ENCODE measurements at regions not wholly inside any gene's neighbourhood (a gene's known extent, or its start where the extent isn't known, plus 50 kb on each side); places are given as distances from the start of the nearest gene placed in this dataset.

DNA sequence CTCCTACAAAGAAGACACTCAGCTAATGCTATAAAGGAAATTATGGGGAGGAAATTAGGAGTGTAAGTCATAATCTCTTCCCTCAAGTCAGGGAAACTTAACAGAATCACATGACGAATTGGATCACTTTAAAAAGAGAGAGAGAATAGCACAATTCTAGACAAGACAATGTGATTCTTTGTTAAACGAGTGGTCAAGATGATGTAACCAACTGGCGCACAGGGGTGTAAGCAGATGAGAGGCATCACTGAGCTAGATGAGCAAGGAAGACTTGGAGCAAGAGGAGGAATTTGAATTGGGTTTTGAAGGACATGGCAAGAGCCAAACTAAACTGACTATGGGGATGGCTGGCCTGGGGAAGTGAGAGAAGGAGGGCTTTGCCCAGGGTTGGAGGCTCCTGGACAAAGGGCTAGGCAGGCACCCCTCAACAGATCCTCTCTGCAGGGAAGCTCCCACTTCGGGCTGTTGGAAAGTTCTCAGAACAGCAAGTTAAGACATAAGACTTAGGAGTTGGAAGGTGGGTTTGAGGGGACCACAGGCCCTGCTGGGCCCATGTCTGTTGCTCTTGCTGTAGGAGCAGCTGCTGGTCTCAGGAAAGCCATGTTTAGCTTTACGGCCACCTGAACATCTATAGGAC, 123.9 kb upstream of the GRIK3 start:
- intact Hi-C loops (cut with micrococcal nuclease) = no loop called here

DNA sequence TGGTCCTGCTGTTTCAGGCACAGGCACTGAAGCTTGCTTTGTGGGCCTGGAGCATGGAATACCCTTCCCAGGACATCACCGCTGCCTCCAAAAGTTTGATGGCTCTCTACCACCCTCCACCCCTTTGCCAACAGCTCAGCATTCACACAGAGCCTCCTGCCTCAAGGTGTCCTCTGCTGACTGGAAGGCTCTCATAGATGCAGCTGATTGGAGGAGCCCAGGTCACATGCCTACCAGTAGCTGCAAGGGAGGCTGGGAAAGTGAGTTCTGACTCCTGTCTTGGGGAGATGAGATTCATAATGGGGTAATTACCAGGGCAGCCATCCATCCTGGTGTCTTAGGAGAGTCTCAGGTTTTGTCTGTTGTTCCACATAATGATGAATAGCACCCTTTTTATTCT, 124.8 kb upstream of the GRIK3 start:
- Mint-ChIP-seq H3K27me3 (peaks cover 3% of the 10 kb centered on the region), H3K27ac (no peak overlapping the region)

More for the DNA sequence above, 123.9 kb upstream of the GRIK3 start:
- Mint-ChIP-seq H3K36me3 (ENCODE audit: low read depth) (no peaks in the 10 kb centered on the region), H3K4me1 (ENCODE audit: low read depth) (no peaks in the 10 kb centered on the region), H3K4me3 (no peak overlapping the region), H3K9me3 (peaks cover 9% of the 10 kb centered on the region), H3K27me3 (peaks cover 4% of the 10 kb centered on the region), H3K27ac (no peak overlapping the region)

DNA sequence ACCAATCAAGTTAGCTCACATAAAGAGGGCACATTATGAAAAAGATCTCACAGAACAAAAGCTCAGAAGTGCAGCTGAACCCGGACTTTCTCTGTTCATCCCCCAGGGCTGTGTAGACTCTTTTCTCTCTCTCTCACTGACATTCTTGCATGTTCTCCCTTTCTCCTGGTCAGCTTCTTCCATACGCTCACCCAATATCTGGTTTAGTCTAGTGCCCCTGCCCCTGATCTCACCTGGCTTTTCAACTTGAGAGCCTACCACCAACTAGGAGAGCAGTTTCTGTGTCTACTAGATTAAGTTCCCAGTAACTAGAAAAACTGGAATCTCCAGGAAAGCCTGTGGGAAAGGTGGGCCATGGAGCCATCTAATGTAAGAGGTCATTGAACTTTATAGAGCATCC, 126.9 kb upstream of the GRIK3 start:
- no peak overlapping the region for H3K27ac Mint-ChIP-seq
- no peaks in the 10 kb centered on the region for H3K36me3 Mint-ChIP-seq (ENCODE audit: low read depth)
- intact Hi-C loops (cut with micrococcal nuclease) = no loop called here
- peaks cover 3% of the 10 kb centered on the region for H3K27me3 Mint-ChIP-seq
- no peaks in the 10 kb centered on the region for H3K4me1 Mint-ChIP-seq (ENCODE audit: low read depth)
- no peak overlapping the region for H3K4me3 Mint-ChIP-seq
- peaks cover 9% of the 10 kb centered on the region for H3K9me3 Mint-ChIP-seq

More for the DNA sequence above, 124.8 kb upstream of the GRIK3 start:
- intact Hi-C loops (cut with micrococcal nuclease) = no loop called here
- peaks cover 9% of the 10 kb centered on the region for H3K9me3 Mint-ChIP-seq
- no peaks in the 10 kb centered on the region for H3K36me3 Mint-ChIP-seq (ENCODE audit: low read depth)
- no peaks in the 10 kb centered on the region for H3K4me1 Mint-ChIP-seq (ENCODE audit: low read depth)
- no peak overlapping the region for H3K4me3 Mint-ChIP-seq

DNA sequence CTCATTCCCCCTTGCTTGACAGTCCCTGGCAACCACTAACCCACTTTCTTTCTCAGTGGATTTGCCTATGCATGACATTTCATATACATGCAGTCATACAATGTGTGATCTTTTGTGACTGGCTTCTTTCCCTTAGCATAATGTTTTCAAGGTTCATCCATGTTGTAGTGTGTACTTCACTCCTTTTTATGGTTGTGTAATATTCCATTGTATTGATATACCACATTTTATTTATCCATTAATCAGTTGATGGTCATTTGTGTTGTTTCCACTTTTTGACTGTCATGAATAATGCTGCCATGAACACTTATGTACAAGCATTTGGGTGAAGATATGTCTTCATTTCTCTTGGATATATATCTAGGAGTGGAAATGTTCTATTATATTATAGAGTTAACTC, 127.7 kb upstream of the GRIK3 start:
- Mint-ChIP-seq H3K4me1 (ENCODE audit: low read depth) (no peaks in the 10 kb centered on the region), H3K4me3 (no peak overlapping the region), H3K27ac (no peak overlapping the region), H3K27me3 (peaks cover 5% of the 10 kb centered on the region), H3K9me3 (peaks cover 9% of the 10 kb centered on the region), H3K36me3 (ENCODE audit: low read depth) (no peaks in the 10 kb centered on the region)
- intact Hi-C loops (cut with micrococcal nuclease) = no loop called here

DNA sequence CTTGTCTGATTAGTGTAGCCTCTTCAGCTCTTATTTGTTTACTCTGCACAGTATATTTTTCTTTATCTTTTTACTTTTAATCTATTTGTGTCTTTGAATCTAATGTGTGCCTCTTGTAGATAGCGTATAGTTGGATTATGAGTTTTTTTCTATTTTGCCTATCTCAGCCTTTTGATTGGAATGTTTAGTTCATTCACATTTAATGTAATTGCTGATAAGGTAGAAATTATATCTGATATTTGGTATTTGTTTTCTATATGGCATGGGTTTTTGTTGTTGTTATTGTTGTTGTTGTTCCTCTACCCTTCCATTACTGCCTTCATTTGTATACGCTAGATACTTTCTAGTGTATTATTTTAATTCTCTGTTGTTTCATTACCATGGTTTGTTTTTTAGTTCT, 131.7 kb upstream of the GRIK3 start:
- no peak overlapping the region for H3K27ac Mint-ChIP-seq
- intact Hi-C loops (cut with micrococcal nuclease) = no loop called here
- no peaks in the 10 kb centered on the region for H3K36me3 Mint-ChIP-seq (ENCODE audit: low read depth)
- no peaks in the 10 kb centered on the region for H3K4me1 Mint-ChIP-seq (ENCODE audit: low read depth)
- H3K4me3 Mint-ChIP-seq = no peak overlapping the region
- peaks cover 6% of the 10 kb centered on the region for H3K27me3 Mint-ChIP-seq
- no peaks in the 10 kb centered on the region for H3K9me3 Mint-ChIP-seq

DNA sequence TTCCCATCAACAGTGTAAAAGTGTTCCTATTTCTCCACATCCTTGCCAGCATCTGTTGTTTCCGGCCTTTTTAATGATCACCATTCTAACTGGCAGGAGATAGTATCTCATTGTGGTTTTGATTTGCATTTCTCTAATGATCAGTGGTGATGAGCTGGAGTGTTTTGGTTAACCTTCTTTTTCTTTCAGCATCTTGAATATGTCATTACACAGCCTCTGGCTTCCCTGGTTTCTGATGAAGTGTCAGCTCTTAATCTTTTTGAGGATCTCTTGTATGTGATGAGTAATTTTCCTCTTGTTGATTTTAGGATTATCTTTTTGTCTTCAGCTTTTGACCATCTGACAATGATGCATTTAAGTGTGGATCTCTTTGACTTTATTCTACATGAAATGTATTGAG, 133.2 kb upstream of the GRIK3 start:
- Mint-ChIP-seq H3K36me3 (ENCODE audit: low read depth) (no peaks in the 10 kb centered on the region), H3K27me3 (peaks cover 4% of the 10 kb centered on the region), H3K9me3 (no peaks in the 10 kb centered on the region), H3K4me1 (ENCODE audit: low read depth) (no peaks in the 10 kb centered on the region), H3K4me3 (no peak overlapping the region), H3K27ac (no peak overlapping the region)
- intact Hi-C loops (cut with micrococcal nuclease) = no loop called here

DNA sequence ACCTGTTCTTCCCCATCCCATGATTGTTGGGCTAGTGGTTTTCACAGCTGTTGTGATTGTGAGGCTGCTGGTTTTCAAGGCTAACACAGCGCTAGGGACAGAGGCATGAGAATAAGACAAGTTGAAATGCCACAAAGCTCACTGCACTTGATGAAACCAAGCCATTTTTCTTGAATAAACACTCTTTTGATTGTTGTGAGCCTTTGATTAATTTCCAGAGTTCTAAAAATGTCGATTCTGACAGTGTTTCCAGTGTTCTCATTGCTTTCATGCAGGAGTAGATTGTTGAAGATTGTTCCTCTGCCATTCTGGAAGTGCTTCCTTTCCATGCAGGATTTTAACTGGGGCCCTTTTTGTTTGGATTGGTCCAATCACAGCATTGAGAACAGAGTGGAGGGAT, 134.9 kb upstream of the GRIK3 start:
- H3K27ac Mint-ChIP-seq = no peak overlapping the region
- H3K9me3 Mint-ChIP-seq = no peaks in the 10 kb centered on the region
- intact Hi-C loops (cut with micrococcal nuclease) = no loop called here
- no peaks in the 10 kb centered on the region for H3K4me1 Mint-ChIP-seq (ENCODE audit: low read depth)
- peaks cover 6% of the 10 kb centered on the region for H3K27me3 Mint-ChIP-seq
- H3K4me3 Mint-ChIP-seq = no peak overlapping the region
- no peaks in the 10 kb centered on the region for H3K36me3 Mint-ChIP-seq (ENCODE audit: low read depth)

DNA sequence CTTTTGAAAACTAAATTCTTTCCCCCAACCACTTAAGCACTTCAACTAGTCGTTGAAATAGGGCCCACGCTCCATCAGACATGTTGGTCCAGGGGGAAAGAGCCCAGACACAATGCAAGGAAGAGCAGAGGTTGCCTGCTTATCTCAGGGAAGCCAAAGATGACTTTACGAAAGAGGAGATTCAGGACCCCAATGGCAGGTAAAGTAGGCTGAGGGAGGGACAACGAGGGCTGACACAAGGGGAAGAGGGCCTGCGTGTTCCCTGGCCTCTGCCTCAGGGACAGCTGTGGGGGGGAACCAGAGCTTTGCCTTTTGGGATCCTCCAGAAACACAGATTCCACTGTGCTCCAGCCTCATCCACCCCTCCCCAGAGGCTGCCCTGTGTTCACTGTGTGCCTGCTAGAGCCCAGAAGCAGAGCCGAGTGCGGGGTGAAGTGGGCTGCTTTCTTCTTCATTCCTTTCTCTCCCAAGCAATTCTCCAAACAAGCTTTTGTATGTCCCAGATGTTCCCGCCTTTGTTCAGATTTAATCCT, 135.5 kb upstream of the GRIK3 start:
- H3K9me3 Mint-ChIP-seq = no peaks in the 10 kb centered on the region
- intact Hi-C loops (cut with micrococcal nuclease) = no loop called here
- H3K27me3 Mint-ChIP-seq = peaks cover 8% of the 10 kb centered on the region
- H3K27ac Mint-ChIP-seq = no peak overlapping the region
- H3K4me3 Mint-ChIP-seq = no peak overlapping the region
- H3K36me3 Mint-ChIP-seq (ENCODE audit: low read depth) = no peaks in the 10 kb centered on the region
- no peaks in the 10 kb centered on the region for H3K4me1 Mint-ChIP-seq (ENCODE audit: low read depth)

DNA sequence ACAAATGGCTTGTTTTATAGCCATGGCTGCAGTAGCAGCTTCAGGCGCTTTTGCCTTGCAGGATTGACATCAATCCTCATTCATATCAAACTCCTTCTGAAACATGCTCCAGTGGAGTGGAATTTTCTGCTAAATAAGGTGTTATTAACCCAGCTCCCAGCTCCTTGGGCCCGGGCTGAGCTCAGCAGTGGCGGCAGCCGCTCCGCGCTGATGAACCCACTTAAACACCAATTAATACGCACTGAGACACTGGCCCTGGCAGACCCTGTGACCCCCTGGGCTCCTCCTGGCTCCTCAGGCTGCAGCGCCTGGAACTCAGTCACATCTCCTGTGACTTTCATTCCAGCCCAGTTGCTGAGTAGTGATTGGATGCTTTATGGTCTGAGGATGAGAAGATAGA, 137.4 kb upstream of the GRIK3 start:
- Mint-ChIP-seq H3K4me1 (ENCODE audit: low read depth) (no peaks in the 10 kb centered on the region), H3K27ac (no peak overlapping the region), H3K9me3 (no peaks in the 10 kb centered on the region), H3K36me3 (ENCODE audit: low read depth) (no peaks in the 10 kb centered on the region), H3K4me3 (no peak overlapping the region), H3K27me3 (peaks cover 9% of the 10 kb centered on the region)
- intact Hi-C loops (cut with micrococcal nuclease) = no loop called here

DNA sequence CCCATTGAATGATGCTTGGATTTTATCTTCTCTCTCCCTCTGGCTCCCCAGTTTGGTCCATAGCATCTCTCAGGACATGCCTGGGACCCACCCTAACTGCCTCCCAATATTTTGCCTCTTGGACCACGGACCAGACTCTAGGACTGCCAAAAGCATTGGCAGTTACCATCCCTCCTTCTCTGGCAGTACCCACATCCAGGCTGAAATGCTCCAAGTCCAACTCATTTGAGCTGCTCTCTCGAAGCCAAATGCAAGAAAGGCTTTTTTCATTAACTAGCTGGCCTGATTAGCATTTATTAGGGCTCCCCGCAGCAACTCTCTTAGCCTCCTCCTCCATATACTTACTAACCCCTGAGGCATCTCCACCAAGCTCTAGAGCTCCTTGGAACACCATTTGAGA, 140.0 kb upstream of the GRIK3 start:
- Mint-ChIP-seq H3K36me3 (ENCODE audit: low read depth) (no peaks in the 10 kb centered on the region), H3K27ac (no peak overlapping the region), H3K4me1 (ENCODE audit: low read depth) (no peaks in the 10 kb centered on the region), H3K27me3 (peaks cover 6% of the 10 kb centered on the region), H3K9me3 (no peaks in the 10 kb centered on the region), H3K4me3 (no peak overlapping the region)
- intact Hi-C loops (cut with micrococcal nuclease) = no loop called here

DNA sequence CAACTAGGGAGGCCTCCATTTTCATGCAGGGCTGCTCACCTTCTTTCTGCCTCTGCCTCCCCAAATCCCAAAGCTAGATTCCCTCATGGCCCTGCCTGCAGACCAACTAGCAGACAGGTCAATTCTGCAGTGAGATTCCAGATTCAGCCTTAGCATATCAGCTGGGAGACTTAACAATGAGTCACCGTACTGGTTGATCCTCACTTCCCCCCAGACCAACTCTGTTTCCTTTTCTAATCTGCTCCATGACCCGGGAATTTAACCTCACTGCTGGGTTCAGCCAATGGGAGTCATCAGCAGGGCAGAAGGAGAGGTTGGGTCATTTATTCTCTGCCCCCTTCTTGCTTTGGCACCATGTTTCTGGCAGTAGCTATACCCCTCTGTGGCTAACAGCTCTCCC, 140.6 kb upstream of the GRIK3 start:
- H3K27me3 Mint-ChIP-seq = peaks cover 6% of the 10 kb centered on the region
- no peak overlapping the region for H3K27ac Mint-ChIP-seq
- H3K9me3 Mint-ChIP-seq = no peaks in the 10 kb centered on the region
- no peaks in the 10 kb centered on the region for H3K4me1 Mint-ChIP-seq (ENCODE audit: low read depth)
- H3K36me3 Mint-ChIP-seq (ENCODE audit: low read depth) = no peaks in the 10 kb centered on the region
- no peak overlapping the region for H3K4me3 Mint-ChIP-seq
- intact Hi-C loops (cut with micrococcal nuclease) = loop anchor here (5.0 kb wide), 2 partner anchors 473 to 658 kb away; no protein-coding TSS in a partner anchor

DNA sequence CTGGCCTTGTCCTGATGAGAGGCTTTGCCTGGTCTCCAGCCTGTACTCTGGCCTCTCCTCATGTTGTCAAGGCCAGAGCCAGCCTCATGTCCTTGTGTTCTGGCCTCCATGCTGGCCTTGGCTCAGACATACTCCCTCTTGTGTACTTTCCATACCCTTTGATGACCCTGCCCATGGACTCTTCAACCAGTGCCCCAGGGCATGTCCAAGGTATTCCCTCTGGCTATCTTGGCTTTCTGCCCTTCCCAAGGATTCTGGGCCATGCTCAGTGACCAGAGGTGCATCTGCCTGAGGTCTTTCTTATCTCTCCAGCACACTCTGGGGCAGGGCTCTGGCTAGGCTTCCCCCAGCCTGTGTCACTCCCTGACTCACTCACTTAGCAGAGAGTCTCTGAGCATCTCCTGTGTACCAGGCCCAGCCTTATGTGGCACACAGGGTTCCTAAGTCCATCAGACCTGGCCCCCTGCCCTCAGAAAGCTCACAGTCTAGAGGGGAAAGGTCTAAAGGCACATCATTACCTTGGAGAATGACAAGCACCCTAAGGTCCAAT, 141.4 kb upstream of the GRIK3 start:
- no peaks in the 10 kb centered on the region for H3K36me3 Mint-ChIP-seq (ENCODE audit: low read depth)

DNA sequence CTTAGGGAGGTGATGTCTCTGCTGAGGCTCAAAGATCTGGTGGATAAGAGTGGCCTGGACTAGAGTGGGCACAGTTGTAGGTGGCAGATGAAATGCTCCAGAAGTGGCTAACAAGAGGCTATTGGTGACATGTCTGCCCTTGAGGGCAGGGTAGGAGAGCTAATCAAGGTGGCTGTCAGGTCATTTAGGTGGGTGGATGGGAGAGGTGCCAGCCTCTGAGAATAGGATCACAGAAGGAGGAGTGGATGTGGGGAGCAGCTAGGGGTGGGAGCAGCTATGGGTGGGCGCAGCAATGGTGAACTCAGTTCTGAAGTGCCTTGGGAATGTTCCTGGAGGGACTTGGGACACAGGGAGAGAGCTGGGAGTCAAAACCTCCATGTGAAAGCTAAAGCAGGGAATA, 142.0 kb upstream of the GRIK3 start:
- intact Hi-C loops (cut with micrococcal nuclease) = loop anchor here (5.0 kb wide), 2 partner anchors 474 to 659 kb away; no protein-coding TSS in a partner anchor
- Mint-ChIP-seq H3K27ac (no peak overlapping the region), H3K9me3 (no peaks in the 10 kb centered on the region), H3K27me3 (peaks cover 6% of the 10 kb centered on the region), H3K36me3 (ENCODE audit: low read depth) (no peaks in the 10 kb centered on the region), H3K4me3 (no peak overlapping the region), H3K4me1 (ENCODE audit: low read depth) (no peaks in the 10 kb centered on the region)

More for the DNA sequence above, 141.4 kb upstream of the GRIK3 start:
- no peak overlapping the region for H3K27ac Mint-ChIP-seq
- H3K4me1 Mint-ChIP-seq (ENCODE audit: low read depth) = no peaks in the 10 kb centered on the region
- intact Hi-C loops (cut with micrococcal nuclease) = loop anchor here (5.0 kb wide), 2 partner anchors 473 to 658 kb away; no protein-coding TSS in a partner anchor
- H3K9me3 Mint-ChIP-seq = no peaks in the 10 kb centered on the region
- peaks cover 6% of the 10 kb centered on the region for H3K27me3 Mint-ChIP-seq
- H3K4me3 Mint-ChIP-seq = no peak overlapping the region

DNA sequence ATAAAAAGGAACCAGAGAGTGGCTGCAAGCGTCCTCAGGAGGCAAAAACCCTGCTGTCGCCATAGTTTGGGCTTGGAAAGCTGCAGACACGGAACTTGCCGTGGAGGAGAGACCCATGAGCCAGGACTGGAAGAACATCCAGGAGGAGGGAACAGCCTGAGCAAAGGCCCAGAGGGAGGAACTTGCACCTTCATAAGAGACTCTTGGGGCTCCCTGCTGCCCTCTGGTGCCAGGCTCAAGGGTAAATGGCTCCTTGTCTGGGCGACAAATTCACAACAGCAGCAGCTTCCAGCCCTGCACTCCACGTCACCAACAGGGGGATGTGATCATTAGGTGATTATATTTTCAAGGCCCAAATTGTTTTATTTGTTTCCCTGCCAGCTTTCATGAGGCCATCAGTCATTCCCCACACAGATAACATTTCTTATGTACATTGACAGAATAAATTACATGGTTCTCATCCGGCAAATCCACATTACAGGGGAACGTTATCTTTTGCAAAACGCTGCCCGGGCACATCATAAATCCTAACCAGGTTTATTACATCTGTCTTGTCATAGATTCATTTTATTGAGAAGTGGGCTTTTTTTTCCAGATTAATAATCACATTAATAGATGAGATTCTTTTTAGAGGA, 143.0 kb upstream of the GRIK3 start:
- H3K4me1 Mint-ChIP-seq (ENCODE audit: low read depth) = no peaks in the 10 kb centered on the region
- H3K4me3 Mint-ChIP-seq = no peak overlapping the region
- H3K27ac Mint-ChIP-seq = no peak overlapping the region
- H3K36me3 Mint-ChIP-seq (ENCODE audit: low read depth) = no peaks in the 10 kb centered on the region
- peaks cover 6% of the 10 kb centered on the region for H3K27me3 Mint-ChIP-seq
- peaks cover 2% of the 10 kb centered on the region for H3K9me3 Mint-ChIP-seq
- intact Hi-C loops (cut with micrococcal nuclease) = loop anchor here (5.0 kb wide), 2 partner anchors 475 to 660 kb away; no protein-coding TSS in a partner anchor

Measured in dendritic cell treated with granulocyte-macrophage colony-stimulating factor and Interleukin-4, amounts not matched to agents 40 ng/mL and 50 ng/mL, for 4 days (primary cell).